WTC11 (cell line): ENCODE measurements at regions not wholly inside any gene's neighbourhood (a gene's known extent, or its start where the extent isn't known, plus 50 kb on each side); places are given as distances from the start of the nearest gene placed in this dataset.

Experiments
- ATAC-seq: fragments of 200-7000 bp; cut with Tn5 transposase; 2 replicates; pipeline ENCODE4 v1.10.0; 2021; ENCODE audit warnings: mild to moderate bottlenecking, moderate library complexity
- CTCF ChIA-PET: fragments of 300-600 bp; sonication (Branson Sonifier 250); formaldehyde crosslinking; loops from one replicate; lab custom pipeline; 2021; ENCODE audit warnings: antibody characterized with exemption; lab: Charles Lee
- POLR2A ChIA-PET: fragments of 350-600 bp; sonication (Branson Sonifier 250); formaldehyde crosslinking; loops from one replicate; lab custom pipeline; 2021; ENCODE audit warnings: antibody characterized with exemption; lab: Charles Lee
- DNase-seq: peaks from one replicate; pipeline ENCODE4 v3.0.0; 2021; ENCODE audit warnings: low spot score
- H3K27ac Mint-ChIP-seq: 2 replicates; pipeline ENCODE4 v1.8.0; 2021; ENCODE audit warnings: mixed read lengths
- H3K27me3 Mint-ChIP-seq: 2 replicates; pipeline ENCODE4 v1.8.0; 2021; ENCODE audit warnings: low read depth, mild to moderate bottlenecking, moderate library complexity, mixed read lengths
- H3K36me3 Mint-ChIP-seq: 2 replicates; pipeline ENCODE4 v1.8.0; 2021; ENCODE audit warnings: mixed read lengths
- H3K4me1 Mint-ChIP-seq: 2 replicates; pipeline ENCODE4 v1.8.0; 2022; ENCODE audit warnings: mixed read lengths
- H3K4me3 Mint-ChIP-seq: 2 replicates; pipeline ENCODE4 v1.8.0; 2021; ENCODE audit warnings: mild to moderate bottlenecking, moderate library complexity, mixed read lengths
- H3K9me3 Mint-ChIP-seq: 2 replicates; pipeline ENCODE4 v1.8.0; 2021; ENCODE audit warnings: mixed read lengths
- ATF1 ChIP-seq: sonication (generic); formaldehyde crosslinking; IDR thresholded peaks from 2 replicates; pipeline ENCODE4 v1.8.1; 2023; ENCODE audit warnings: mild to moderate bottlenecking, moderate library complexity, missing genetic modification reagents
- ESRRA ChIP-seq: sonication (generic); formaldehyde crosslinking; IDR thresholded peaks from 2 replicates; pipeline ENCODE4 v1.8.1; 2022; ENCODE audit warnings: mild to moderate bottlenecking, missing genetic modification reagents, borderline replicate concordance
- JUN ChIP-seq: sonication (generic); formaldehyde crosslinking; IDR thresholded peaks from 2 replicates; pipeline ENCODE4 v1.8.0; 2023; ENCODE audit warnings: mild to moderate bottlenecking, missing genetic modification reagents
- NR1H2 ChIP-seq: sonication (generic); formaldehyde crosslinking; IDR thresholded peaks from 2 replicates; pipeline ENCODE4 v1.9.0; 2021; ENCODE audit warnings: mild to moderate bottlenecking, moderate library complexity, missing genetic modification reagents
- NR3C1 ChIP-seq: sonication (generic); formaldehyde crosslinking; conservative IDR thresholded peaks from 2 replicates; pipeline ENCODE4 v1.8.1; 2023; ENCODE audit warnings: low read depth, mild to moderate bottlenecking, missing genetic modification reagents
- SMAD3 ChIP-seq: sonication (generic); formaldehyde crosslinking; IDR thresholded peaks from 2 replicates; pipeline ENCODE4 v1.8.0; 2022; ENCODE audit warnings: missing genetic modification reagents, mild to moderate bottlenecking, borderline replicate concordance
- TEAD4 ChIP-seq: sonication (generic); formaldehyde crosslinking; IDR thresholded peaks from 2 replicates; pipeline ENCODE4 v1.8.0; 2022; ENCODE audit warnings: mild to moderate bottlenecking, missing genetic modification reagents
- TP53 ChIP-seq: sonication (generic); formaldehyde crosslinking; IDR thresholded peaks from 2 replicates; pipeline ENCODE4 v1.8.1; 2023; ENCODE audit warnings: mild to moderate bottlenecking, missing genetic modification reagents
- ZBTB21 ChIP-seq: sonication (generic); formaldehyde crosslinking; IDR thresholded peaks from 2 replicates; pipeline ENCODE4 v1.8.1; 2023; ENCODE audit warnings: mild to moderate bottlenecking, missing genetic modification reagents, borderline replicate concordance
- ZNF219 ChIP-seq: sonication (generic); formaldehyde crosslinking; IDR thresholded peaks from 2 replicates; pipeline ENCODE4 v1.8.0; 2023; ENCODE audit warnings: missing genetic modification reagents, mild to moderate bottlenecking, borderline replicate concordance
- ZNF396 ChIP-seq: fragments of 250-450 bp; sonication (Bioruptor Pico); IDR thresholded peaks from 2 replicates; pipeline ENCODE4 v1.8.0; 2021; ENCODE audit warnings: mild to moderate bottlenecking, moderate library complexity, borderline replicate concordance
- ZNF416 ChIP-seq: fragments of 250-450 bp; sonication (Bioruptor Pico); IDR thresholded peaks from 2 replicates; pipeline ENCODE4 v1.9.0; 2021; ENCODE audit warnings: mild to moderate bottlenecking, inconsistent platforms
- TF ChIP-seq, protein P1 (sequence below): sonication (generic); formaldehyde crosslinking; IDR thresholded peaks from 2 replicates; pipeline ENCODE4 v1.8.1; 2022; ENCODE audit warnings: low read depth, mild to moderate bottlenecking, moderate library complexity, missing genetic modification reagents, borderline replicate concordance
- TF ChIP-seq, protein P2 (sequence below): sonication (generic); formaldehyde crosslinking; IDR thresholded peaks from 2 replicates; pipeline ENCODE4 v1.8.0; 2023; ENCODE audit warnings: missing genetic modification reagents
- TF ChIP-seq, protein P3 (sequence below): fragments of 250-450 bp; sonication (Bioruptor Pico); conservative IDR thresholded peaks from 2 replicates; pipeline ENCODE4 v1.9.0; 2021; ENCODE audit warnings: mild to moderate bottlenecking
- TF ChIP-seq, protein P4 (sequence below): fragments of 250-450 bp; sonication (Bioruptor Pico); IDR thresholded peaks from 2 replicates; pipeline ENCODE4 v1.9.0; 2021; ENCODE audit warnings: mild to moderate bottlenecking
- TF ChIP-seq, protein P5 (sequence below): sonication (generic); formaldehyde crosslinking; IDR thresholded peaks from 2 replicates; pipeline ENCODE4 v1.8.1; 2023; ENCODE audit warnings: mild to moderate bottlenecking, moderate library complexity, missing genetic modification reagents
- TF ChIP-seq, protein P6 (sequence below): sonication (generic); formaldehyde crosslinking; IDR thresholded peaks from 2 replicates; pipeline ENCODE4 v1.8.0; 2022; ENCODE audit warnings: mild to moderate bottlenecking, missing genetic modification reagents
- TF ChIP-seq, protein P7 (sequence below): fragments of 200-600 bp; IDR thresholded peaks from 2 replicates; pipeline ENCODE4 v1.8.0; 2022; ENCODE audit warnings: antibody characterized with exemption
- TF ChIP-seq, protein P8 (sequence below): sonication (generic); formaldehyde crosslinking; IDR thresholded peaks from 2 replicates; pipeline ENCODE4 v1.8.0; 2023; ENCODE audit warnings: missing genetic modification reagents, mild to moderate bottlenecking, borderline replicate concordance

DNA sequence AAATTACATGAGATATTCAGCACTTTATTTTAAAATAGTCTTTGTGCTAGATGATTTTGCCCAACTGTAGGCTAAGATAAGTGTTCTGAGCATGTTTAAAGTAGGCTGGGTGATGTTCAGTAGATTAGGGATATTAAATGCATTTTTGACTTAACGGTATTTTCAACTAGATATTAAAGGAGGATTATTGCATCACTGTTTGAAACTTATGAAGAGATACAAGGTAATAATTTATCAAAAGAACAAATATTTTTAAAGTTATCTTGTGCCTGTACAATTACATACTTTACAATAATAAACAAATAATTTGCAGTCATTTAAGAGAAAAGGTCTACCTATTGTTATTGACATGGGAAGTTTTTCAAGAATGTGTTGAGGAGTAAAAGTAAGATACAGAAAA lies 368.6 kb upstream of the DCN start:
- Mint-ChIP-seq H3K36me3 (no peaks in the 10 kb centered on the region), H3K4me1 (no peaks in the 10 kb centered on the region), H3K27me3 (no peaks in the 10 kb centered on the region), H3K9me3 (peaks cover 12% of the 10 kb centered on the region), H3K27ac (no peak overlapping the region), H3K4me3 (no peak overlapping the region)
- ATAC-seq, result no peak
- POLR2A ChIA-PET, result no interaction called here
- CTCF ChIA-PET, result no interaction called here
- DNase-seq, result no peak
- TF ChIP-seq ESRRA (CRISPR knock-in tag) (no peak), SMAD3 (CRISPR knock-in tag) (no peak), ZNF219 (CRISPR knock-in tag) (no peak), ATF1 (CRISPR knock-in tag) (no peak), JUN (CRISPR knock-in tag) (no peak), TP53 (no peak), NR1H2 (CRISPR knock-in tag) (no peak), ZBTB21 (no peak), ZNF396 (no peak)
- TF ChIP-seq, protein P1, sequence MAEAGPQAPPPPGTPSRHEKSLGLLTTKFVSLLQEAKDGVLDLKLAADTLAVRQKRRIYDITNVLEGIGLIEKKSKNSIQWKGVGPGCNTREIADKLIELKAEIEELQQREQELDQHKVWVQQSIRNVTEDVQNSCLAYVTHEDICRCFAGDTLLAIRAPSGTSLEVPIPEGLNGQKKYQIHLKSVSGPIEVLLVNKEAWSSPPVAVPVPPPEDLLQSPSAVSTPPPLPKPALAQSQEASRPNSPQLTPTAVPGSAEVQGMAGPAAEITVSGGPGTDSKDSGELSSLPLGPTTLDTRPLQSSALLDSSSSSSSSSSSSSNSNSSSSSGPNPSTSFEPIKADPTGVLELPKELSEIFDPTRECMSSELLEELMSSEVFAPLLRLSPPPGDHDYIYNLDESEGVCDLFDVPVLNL (CRISPR knock-in tag), result no peak
- TF ChIP-seq, protein P2, sequence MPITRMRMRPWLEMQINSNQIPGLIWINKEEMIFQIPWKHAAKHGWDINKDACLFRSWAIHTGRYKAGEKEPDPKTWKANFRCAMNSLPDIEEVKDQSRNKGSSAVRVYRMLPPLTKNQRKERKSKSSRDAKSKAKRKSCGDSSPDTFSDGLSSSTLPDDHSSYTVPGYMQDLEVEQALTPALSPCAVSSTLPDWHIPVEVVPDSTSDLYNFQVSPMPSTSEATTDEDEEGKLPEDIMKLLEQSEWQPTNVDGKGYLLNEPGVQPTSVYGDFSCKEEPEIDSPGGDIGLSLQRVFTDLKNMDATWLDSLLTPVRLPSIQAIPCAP (CRISPR knock-in tag), result no peak
- TF ChIP-seq, protein P3, sequence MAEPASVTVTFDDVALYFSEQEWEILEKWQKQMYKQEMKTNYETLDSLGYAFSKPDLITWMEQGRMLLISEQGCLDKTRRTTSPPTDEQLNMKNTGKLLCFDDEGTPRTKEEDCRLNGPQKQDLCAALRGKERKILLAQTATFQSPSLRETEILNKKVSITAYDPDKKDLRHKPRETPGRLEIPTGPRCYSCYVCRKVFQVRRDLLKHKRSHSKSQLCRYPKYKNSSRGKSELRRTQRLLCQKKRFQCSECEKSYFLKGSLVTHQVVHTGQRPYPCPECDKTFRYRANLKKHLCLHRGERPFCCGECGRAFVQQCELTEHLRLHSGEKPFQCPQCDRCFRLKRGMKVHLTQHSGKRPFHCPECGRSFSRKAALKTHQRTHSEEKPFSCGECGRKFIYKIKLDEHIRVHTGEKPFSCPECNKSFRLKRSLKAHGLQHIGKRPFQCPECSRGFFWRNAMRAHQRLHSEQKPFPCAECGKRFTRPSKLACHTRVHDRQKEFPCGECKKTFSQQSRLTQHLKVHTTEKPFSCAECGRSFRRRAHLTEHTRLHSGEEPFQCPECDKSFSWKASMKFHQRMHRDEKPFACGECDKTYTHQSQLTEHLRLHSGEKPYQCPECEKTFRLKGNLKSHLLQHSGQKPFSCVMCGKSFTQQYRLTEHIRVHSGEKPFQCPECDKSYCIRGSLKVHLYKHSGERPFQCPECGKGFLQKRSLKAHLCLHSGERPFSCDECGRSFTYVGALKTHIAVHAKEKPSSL, result no peak
- TF ChIP-seq, protein P4, sequence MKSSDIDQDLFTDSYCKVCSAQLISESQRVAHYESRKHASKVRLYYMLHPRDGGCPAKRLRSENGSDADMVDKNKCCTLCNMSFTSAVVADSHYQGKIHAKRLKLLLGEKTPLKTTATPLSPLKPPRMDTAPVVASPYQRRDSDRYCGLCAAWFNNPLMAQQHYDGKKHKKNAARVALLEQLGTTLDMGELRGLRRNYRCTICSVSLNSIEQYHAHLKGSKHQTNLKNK (CRISPR knock-in tag), result no peak

DNA sequence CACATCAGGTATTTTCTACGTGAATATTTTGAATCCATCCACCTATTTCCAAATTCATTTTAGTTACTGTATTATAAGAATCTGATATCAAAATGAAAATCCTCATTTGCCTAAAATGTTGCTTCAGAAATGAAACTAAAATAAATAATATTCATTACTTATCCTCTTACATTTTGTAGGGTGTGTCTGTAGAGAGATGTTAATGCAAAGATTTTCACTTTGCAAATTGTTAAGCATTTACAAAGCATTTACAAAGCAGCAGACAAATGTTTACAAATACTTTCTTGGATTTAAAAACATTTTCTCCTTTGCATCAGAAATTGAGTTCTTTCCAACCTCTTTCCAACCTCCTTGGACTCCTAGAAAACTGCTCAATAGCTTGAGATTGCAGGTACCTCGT lies 360.0 kb upstream of the DCN start:
- POLR2A ChIA-PET, result no interaction called here
- peaks cover 15% of the 10 kb centered on the region for H3K9me3 Mint-ChIP-seq
- no peaks in the 10 kb centered on the region for H3K36me3 Mint-ChIP-seq
- ATAC-seq (no peak), DNase-seq (no peak)
- no peak overlapping the region for H3K4me3 Mint-ChIP-seq
- H3K27me3 Mint-ChIP-seq, result no peaks in the 10 kb centered on the region
- no peak overlapping the region for H3K27ac Mint-ChIP-seq
- CTCF ChIA-PET, result interaction anchor here (0.7 kb wide), 1 partner anchor 1065 kb away, joined by 3 read pairs; no protein-coding TSS in a partner anchor
- peaks cover 8% of the 10 kb centered on the region for H3K4me1 Mint-ChIP-seq
- TF ChIP-seq, protein P5, sequence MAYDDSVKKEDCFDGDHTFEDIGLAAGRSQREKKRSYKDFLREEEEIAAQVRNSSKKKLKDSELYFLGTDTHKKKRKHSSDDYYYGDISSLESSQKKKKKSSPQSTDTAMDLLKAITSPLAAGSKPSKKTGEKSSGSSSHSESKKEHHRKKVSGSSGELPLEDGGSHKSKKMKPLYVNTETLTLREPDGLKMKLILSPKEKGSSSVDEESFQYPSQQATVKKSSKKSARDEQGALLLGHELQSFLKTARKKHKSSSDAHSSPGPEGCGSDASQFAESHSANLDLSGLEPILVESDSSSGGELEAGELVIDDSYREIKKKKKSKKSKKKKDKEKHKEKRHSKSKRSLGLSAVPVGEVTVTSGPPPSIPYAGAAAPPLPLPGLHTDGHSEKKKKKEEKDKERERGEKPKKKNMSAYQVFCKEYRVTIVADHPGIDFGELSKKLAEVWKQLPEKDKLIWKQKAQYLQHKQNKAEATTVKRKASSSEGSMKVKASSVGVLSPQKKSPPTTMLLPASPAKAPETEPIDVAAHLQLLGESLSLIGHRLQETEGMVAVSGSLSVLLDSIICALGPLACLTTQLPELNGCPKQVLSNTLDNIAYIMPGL (CRISPR knock-in tag), result no peak
- TF ChIP-seq NR3C1 (CRISPR knock-in tag) (no peak), TP53 (no peak), TEAD4 (no peak), ZNF416 (CRISPR knock-in tag) (no peak)
- TF ChIP-seq, protein P2 (CRISPR knock-in tag), result no peak
- TF ChIP-seq, protein P6, sequence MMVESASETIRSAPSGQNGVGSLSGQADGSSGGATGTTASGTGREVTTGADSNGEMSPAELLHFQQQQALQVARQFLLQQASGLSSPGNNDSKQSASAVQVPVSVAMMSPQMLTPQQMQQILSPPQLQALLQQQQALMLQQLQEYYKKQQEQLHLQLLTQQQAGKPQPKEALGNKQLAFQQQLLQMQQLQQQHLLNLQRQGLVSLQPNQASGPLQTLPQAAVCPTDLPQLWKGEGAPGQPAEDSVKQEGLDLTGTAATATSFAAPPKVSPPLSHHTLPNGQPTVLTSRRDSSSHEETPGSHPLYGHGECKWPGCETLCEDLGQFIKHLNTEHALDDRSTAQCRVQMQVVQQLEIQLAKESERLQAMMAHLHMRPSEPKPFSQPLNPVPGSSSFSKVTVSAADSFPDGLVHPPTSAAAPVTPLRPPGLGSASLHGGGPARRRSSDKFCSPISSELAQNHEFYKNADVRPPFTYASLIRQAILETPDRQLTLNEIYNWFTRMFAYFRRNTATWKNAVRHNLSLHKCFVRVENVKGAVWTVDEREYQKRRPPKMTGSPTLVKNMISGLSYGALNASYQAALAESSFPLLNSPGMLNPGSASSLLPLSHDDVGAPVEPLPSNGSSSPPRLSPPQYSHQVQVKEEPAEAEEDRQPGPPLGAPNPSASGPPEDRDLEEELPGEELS (CRISPR knock-in tag), result no peak
- TF ChIP-seq, protein P7, sequence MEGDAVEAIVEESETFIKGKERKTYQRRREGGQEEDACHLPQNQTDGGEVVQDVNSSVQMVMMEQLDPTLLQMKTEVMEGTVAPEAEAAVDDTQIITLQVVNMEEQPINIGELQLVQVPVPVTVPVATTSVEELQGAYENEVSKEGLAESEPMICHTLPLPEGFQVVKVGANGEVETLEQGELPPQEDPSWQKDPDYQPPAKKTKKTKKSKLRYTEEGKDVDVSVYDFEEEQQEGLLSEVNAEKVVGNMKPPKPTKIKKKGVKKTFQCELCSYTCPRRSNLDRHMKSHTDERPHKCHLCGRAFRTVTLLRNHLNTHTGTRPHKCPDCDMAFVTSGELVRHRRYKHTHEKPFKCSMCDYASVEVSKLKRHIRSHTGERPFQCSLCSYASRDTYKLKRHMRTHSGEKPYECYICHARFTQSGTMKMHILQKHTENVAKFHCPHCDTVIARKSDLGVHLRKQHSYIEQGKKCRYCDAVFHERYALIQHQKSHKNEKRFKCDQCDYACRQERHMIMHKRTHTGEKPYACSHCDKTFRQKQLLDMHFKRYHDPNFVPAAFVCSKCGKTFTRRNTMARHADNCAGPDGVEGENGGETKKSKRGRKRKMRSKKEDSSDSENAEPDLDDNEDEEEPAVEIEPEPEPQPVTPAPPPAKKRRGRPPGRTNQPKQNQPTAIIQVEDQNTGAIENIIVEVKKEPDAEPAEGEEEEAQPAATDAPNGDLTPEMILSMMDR, result no peak
- TF ChIP-seq, protein P8, sequence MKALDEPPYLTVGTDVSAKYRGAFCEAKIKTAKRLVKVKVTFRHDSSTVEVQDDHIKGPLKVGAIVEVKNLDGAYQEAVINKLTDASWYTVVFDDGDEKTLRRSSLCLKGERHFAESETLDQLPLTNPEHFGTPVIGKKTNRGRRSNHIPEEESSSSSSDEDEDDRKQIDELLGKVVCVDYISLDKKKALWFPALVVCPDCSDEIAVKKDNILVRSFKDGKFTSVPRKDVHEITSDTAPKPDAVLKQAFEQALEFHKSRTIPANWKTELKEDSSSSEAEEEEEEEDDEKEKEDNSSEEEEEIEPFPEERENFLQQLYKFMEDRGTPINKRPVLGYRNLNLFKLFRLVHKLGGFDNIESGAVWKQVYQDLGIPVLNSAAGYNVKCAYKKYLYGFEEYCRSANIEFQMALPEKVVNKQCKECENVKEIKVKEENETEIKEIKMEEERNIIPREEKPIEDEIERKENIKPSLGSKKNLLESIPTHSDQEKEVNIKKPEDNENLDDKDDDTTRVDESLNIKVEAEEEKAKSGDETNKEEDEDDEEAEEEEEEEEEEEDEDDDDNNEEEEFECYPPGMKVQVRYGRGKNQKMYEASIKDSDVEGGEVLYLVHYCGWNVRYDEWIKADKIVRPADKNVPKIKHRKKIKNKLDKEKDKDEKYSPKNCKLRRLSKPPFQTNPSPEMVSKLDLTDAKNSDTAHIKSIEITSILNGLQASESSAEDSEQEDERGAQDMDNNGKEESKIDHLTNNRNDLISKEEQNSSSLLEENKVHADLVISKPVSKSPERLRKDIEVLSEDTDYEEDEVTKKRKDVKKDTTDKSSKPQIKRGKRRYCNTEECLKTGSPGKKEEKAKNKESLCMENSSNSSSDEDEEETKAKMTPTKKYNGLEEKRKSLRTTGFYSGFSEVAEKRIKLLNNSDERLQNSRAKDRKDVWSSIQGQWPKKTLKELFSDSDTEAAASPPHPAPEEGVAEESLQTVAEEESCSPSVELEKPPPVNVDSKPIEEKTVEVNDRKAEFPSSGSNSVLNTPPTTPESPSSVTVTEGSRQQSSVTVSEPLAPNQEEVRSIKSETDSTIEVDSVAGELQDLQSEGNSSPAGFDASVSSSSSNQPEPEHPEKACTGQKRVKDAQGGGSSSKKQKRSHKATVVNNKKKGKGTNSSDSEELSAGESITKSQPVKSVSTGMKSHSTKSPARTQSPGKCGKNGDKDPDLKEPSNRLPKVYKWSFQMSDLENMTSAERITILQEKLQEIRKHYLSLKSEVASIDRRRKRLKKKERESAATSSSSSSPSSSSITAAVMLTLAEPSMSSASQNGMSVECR, result no peak
